CD4-positive, alpha-beta T cell (primary cell): ENCODE measurements at regions not wholly inside any gene's neighbourhood (a gene's known extent, or its start where the extent isn't known, plus 50 kb on each side); places are given as distances from the start of the nearest gene placed in this dataset.

Experiments
- ATAC-seq: fragments of 200-7000 bp; cut with Tn5 transposase; one replicate; pipeline ENCODE4 v1.10.0; 2022; ENCODE audit warnings: mild to moderate bottlenecking; ENCODE audit not compliant: poor library complexity
- CTCF ChIA-PET: fragments of 350-600 bp; sonication (Branson Sonifier 250); formaldehyde crosslinking; loops from one replicate; lab custom pipeline; 2021; ENCODE audit warnings: antibody characterized with exemption, inconsistent platforms; lab: Charles Lee
- POLR2A ChIA-PET: fragments of 350-600 bp; sonication (Branson Sonifier 250); formaldehyde crosslinking; loops from one replicate; lab custom pipeline; 2021; ENCODE audit warnings: antibody characterized with exemption, inconsistent platforms; lab: Charles Lee
- DNase-seq, 14 experiments: peaks; one replicate each; pipeline ENCODE4 v3.0.0-alpha.2; 2013 to 2020; ENCODE audit warnings: mixed read lengths in 2 of 14
- H3K27ac ChIP-seq, 2 donors: one replicate each; pipeline versions ENCODE4 v1.5.1 to v1.7.0; 2013; ENCODE audit warnings: low read length in 2 of 2, low read depth in 1 of 2, mild to moderate bottlenecking in 1 of 2
- H3K27me3 ChIP-seq, 2 experiments: 1 replicate in 1 of 2; 2 replicates in 1 of 2; pipeline versions ENCODE4 v1.6.1 to v1.7.0; 2013; ENCODE audit warnings: low read length in 2 of 2, control low read depth in 1 of 2, mild to moderate bottlenecking in 1 of 2, moderate library complexity in 1 of 2; ENCODE audit not compliant: insufficient read depth in 2 of 2, control insufficient read depth in 1 of 2
- H3K36me3 ChIP-seq: one replicate; pipeline ENCODE4 v1.6.1; 2013; ENCODE audit warnings: low read length, control low read depth; ENCODE audit not compliant: insufficient read depth
- H3K4me1 ChIP-seq: one replicate; pipeline ENCODE4 v1.6.1; 2013; ENCODE audit warnings: low read length, control low read depth; ENCODE audit not compliant: insufficient read depth
- H3K4me3 ChIP-seq: one replicate; pipeline ENCODE4 v1.5.1; 2013; ENCODE audit warnings: mild to moderate bottlenecking, low read length, moderate library complexity
- H3K9me3 ChIP-seq, 2 experiments: 1 replicate in 1 of 2; 2 replicates in 1 of 2; pipeline versions ENCODE4 v1.6.1 to v1.7.0; 2013; ENCODE audit warnings: low read length in 2 of 2, mild to moderate bottlenecking in 2 of 2, control low read depth in 1 of 2, moderate library complexity in 1 of 2; ENCODE audit not compliant: control insufficient read depth in 1 of 2, insufficient read depth in 1 of 2
- H3K27ac Mint-ChIP-seq: one replicate; pipeline ENCODE4 v1.8.0; 2020; ENCODE audit warnings: mixed read lengths
- H3K27me3 Mint-ChIP-seq: one replicate; pipeline ENCODE4 v1.8.0; 2021; ENCODE audit warnings: mixed read lengths
- H3K36me3 Mint-ChIP-seq: one replicate; pipeline ENCODE4 v1.8.0; 2021; ENCODE audit warnings: low read depth, mixed read lengths
- H3K4me1 Mint-ChIP-seq: one replicate; pipeline ENCODE4 v1.8.0; 2021; ENCODE audit warnings: low read depth, mixed read lengths
- H3K4me3 Mint-ChIP-seq: one replicate; pipeline ENCODE4 v1.8.0; 2020; ENCODE audit warnings: mild to moderate bottlenecking, mixed read lengths
- H3K9me3 Mint-ChIP-seq: one replicate; pipeline ENCODE4 v1.8.0; 2020; ENCODE audit warnings: mixed read lengths
- CTCF ChIP-seq: fragments of 200-600 bp; IDR thresholded peaks from one replicate; pipeline ENCODE4 v1.8.0; 2022; ENCODE audit warnings: antibody characterized with exemption, mild to moderate bottlenecking
- intact Hi-C, 2 experiments: fragments of 100-400 bp; cut with DNase I in 1 of 2; cut with micrococcal nuclease in 1 of 2; formaldehyde crosslinking; loops; one replicate each; pipeline versions ENCODE4 v1.15.1 to v1.9.0; 2023 to 2025; cut with DNase I, micrococcal nuclease

GRCh38 chr17:13263746-13264145, 245.9 kb upstream of the ELAC2 start:
- DNase-seq (no peak), ATAC-seq (no peak)
- Mint-ChIP-seq H3K36me3 (no peaks in the 10 kb centered on the region), H3K27me3 (no peaks in the 10 kb centered on the region), H3K4me3 (no peak overlapping the region), H3K27ac (no peak overlapping the region), H3K9me3 (peaks cover 2% of the 10 kb centered on the region), H3K4me1 (no peaks in the 10 kb centered on the region)
- Histone ChIP-seq H3K9me3 (peaks cover 0 to 4% of the 10 kb centered on the region in 2 experiments), H3K36me3 (no peaks in the 10 kb centered on the region), H3K27ac (no peak overlapping the region), H3K4me3 (no peak overlapping the region), H3K27me3 (no peaks in the 10 kb centered on the region), H3K4me1 (no peaks in the 10 kb centered on the region)
- TF ChIP-seq CTCF, result no peak
- POLR2A ChIA-PET, result no interaction called here
- intact Hi-C loops, result no loop called here
- CTCF ChIA-PET, result no interaction called here

GRCh38 chr17:13256545-13256944, 238.7 kb upstream of the ELAC2 start:
- H3K27ac ChIP-seq, result no peak overlapping the region
- Mint-ChIP-seq H3K27ac (no peak overlapping the region), H3K9me3 (peaks cover 4% of the 10 kb centered on the region), H3K4me1 (no peaks in the 10 kb centered on the region), H3K36me3 (no peaks in the 10 kb centered on the region), H3K4me3 (no peak overlapping the region), H3K27me3 (no peaks in the 10 kb centered on the region)
- H3K9me3 ChIP-seq, result peaks cover 0 to 4% of the 10 kb centered on the region in 2 experiments
- no peak overlapping the region for H3K4me3 ChIP-seq
- ChIA-PET POLR2A (no interaction called here), CTCF (no interaction called here)
- no peaks in the 10 kb centered on the region for H3K27me3 ChIP-seq
- no peak for TF ChIP-seq CTCF
- no peaks in the 10 kb centered on the region for H3K4me1 ChIP-seq
- ATAC-seq (no peak), DNase-seq (no peak)
- intact Hi-C loops, result no loop called here
- H3K36me3 ChIP-seq, result no peaks in the 10 kb centered on the region

- Mint-ChIP-seq H3K4me3 (no peak overlapping the region), H3K36me3 (no peaks in the 10 kb centered on the region), H3K27me3 (no peaks in the 10 kb centered on the region), H3K27ac (no peak overlapping the region), H3K4me1 (no peaks in the 10 kb centered on the region), H3K9me3 (peaks cover 6% of the 10 kb centered on the region)
- Histone ChIP-seq H3K9me3 (peaks cover 0 to 5% of the 10 kb centered on the region in 2 experiments), H3K4me1 (no peaks in the 10 kb centered on the region), H3K27ac (no peak overlapping the region), H3K36me3 (no peaks in the 10 kb centered on the region), H3K4me3 (no peak overlapping the region), H3K27me3 (no peaks in the 10 kb centered on the region)
- ChIA-PET CTCF (no interaction called here), POLR2A (no interaction called here)
- DNase-seq, result no peak
- ATAC-seq, result no peak
- TF ChIP-seq CTCF, result no peak
- intact Hi-C loops, result no loop called here
Observed at GRCh38 chr17:13253733-13254410, 236.0 kb upstream of the ELAC2 start.
